Motor neuron (in vitro differentiated cells): ENCODE measurements at regions not wholly inside any gene's neighbourhood (a gene's known extent, or its start where the extent isn't known, plus 50 kb on each side); places are given as distances from the start of the nearest gene placed in this dataset.
"Not testable (repeated sequence)": the region's sequence is repeated elsewhere in the genome, so short reads cannot be mapped to it uniquely, and the experiment has no call there.

Experiments used
- ATAC-seq, 8 experiments: fragments of 200-7000 bp; cut with Tn5 transposase; replicated peaks in 6 of 8; 2 replicates each; pipeline ENCODE4 v1.8.0; 2021; ENCODE audit warnings: mild to moderate bottlenecking in 8 of 8, moderate library complexity in 8 of 8
- H3K27ac ChIP-seq, 2 donors: fragments of 250-450 bp; sonication (Bioruptor Pico); 2 replicates each; pipeline ENCODE4 v1.9.0; 2021; ENCODE audit warnings: antibody characterized with exemption in 2 of 2, mild to moderate bottlenecking in 2 of 2, moderate library complexity in 1 of 2
- H3K4me1 ChIP-seq, 2 donors: fragments of 250-450 bp; sonication (Bioruptor Pico); replicated peaks in 1 of 2; 2 replicates each; pipeline ENCODE4 v1.6.1; 2021; ENCODE audit warnings: antibody characterized with exemption in 2 of 2, mild to moderate bottlenecking in 2 of 2, moderate library complexity in 1 of 2
- H3K4me3 ChIP-seq, 5 donors: fragments of 250-450 bp; sonication (Bioruptor Pico); 2 replicates each; pipeline ENCODE4 v1.9.0; 2021; ENCODE audit warnings: antibody characterized with exemption in 5 of 5, mild to moderate bottlenecking in 5 of 5, moderate library complexity in 4 of 5
- WGBS, 10 experiments: fragments of 450-650 bp; shearing (Covaris generic); methylation state at CpG; one replicate each; pipeline ENCODE4 v1.0.0; 2022; 5-methylcytosine and 5-hydroxymethylcytosine counted together
- in situ Hi-C, 9 experiments: fragments of 400-800 bp; cut with MboI; loops; one replicate each; pipeline ENCODE4 v1.15.0; 2021; ENCODE audit warnings: low sequenced_read_pairs in 9 of 9, low pct_unique_long_range_greater_than_20kb in 2 of 9; ENCODE audit not compliant: unreplicated experiment in 9 of 9

DNA sequence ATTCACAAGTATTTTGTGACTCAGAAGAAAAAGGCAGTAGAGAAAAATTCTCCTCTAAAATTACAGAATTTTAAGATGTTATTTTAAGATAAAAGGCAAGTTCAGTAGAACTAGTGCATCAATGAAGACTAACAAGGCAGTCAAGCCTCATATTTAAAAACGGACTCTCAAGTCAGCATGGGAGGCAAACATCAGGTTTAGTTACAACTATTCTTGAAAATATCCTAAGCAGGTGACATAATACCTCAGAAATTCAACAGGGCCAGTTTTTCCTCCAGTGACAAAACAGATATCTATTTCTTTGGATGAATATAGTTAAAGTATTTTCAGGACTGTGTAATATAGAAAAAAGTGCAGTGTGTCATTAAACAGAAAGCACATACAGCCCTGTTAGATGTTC is 194.0 kb upstream of the NMUR2 start:
- peaks cover 6 to 21% of the 10 kb centered on the region in 2 donors for H3K4me1 ChIP-seq
- WGBS, 10 experiments: 0 to 100% (median 73%) methylated on average over 1 of the region's 1 CpG; no CpG with 5 or more reads in 2 of the 10 experiments
- ATAC-seq: no peak
- in situ Hi-C loops: no loop called here
- no peak overlapping the region for H3K4me3 ChIP-seq
- no peak overlapping the region for H3K27ac ChIP-seq

DNA sequence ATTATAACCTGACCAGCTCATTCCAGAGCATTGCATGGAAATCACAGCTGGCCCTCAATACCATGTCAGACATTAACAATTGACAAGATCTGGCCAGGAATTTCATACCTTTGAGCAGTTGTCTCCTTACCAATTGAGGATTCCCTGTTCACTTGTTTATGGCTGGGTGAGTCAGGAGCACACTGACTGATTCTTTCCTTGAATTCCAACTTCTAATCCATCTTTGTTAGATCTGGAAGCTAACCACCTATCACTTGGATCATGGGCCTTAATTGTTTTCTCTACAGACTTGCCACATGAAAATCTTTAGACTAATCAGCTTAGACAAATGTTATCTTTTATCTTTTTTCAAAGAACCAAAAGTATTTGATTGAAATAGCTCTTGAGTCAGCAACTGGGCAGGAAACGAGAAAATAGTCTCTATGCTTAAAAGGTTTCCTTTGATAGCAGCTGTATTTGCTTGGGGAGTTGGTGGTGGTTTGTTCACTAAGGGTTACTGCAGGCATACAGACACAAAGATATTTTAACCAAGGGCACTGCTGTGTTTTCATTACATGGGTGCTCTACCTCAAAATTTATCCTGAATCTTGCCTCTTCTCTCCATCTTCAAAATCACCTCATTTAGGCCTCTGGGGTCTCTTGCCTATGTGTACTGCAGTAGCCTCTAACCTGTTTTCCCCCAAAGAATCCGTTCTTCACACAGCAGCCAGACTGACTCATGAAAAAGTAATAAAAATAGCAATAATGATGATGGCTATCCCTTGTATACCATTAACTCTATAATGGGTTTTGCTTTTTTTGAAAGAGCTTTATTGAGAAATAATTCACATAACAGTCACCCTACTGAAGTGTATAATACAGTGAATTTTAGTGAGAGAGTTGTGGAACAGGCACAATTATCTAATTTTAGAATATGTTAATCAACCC is 197.0 kb upstream of the NMUR2 start:
- peaks cover 0 to 13% of the 10 kb centered on the region in 2 donors for H3K4me1 ChIP-seq
- no peak overlapping the region for H3K4me3 ChIP-seq
- peak in 2 of 8 experiments; percentile 20 to 66 for ATAC-seq
- no peak overlapping the region for H3K27ac ChIP-seq
- WGBS, 10 experiments: 0 to 100% (median 47%) methylated on average over 1 to 2 of the region's 2 CpGs; no CpG with 5 or more reads in 2 of the 10 experiments
- in situ Hi-C loops: no loop called here

- 0 to 100% (median 83%) methylated on average over 1 to 4 of the region's 4 CpGs; no CpG with 5 or more reads in 1 of the 10 experiments for WGBS, 10 experiments
- ATAC-seq, in situ Hi-C loops, H3K4me3 ChIP-seq, H3K27ac ChIP-seq: not testable (repeated sequence)
- H3K4me1 ChIP-seq: peaks cover 10 to 27% of the 10 kb centered on the region in 2 donors
Measured at GRCh38 chr5:152606050-152606449, 201.0 kb upstream of the NMUR2 start.

GRCh38 chr5:152606776-152607364 is 201.8 kb upstream of the NMUR2 start:
- peak in 3 of 8 experiments; percentile 41 to 52 (median 49) for ATAC-seq
- in situ Hi-C loops: no loop called here
- 0 to 22% (median 0%) methylated on average over 1 of the region's 1 CpG; no CpG with 5 or more reads in 4 of the 10 experiments for WGBS, 10 experiments

DNA sequence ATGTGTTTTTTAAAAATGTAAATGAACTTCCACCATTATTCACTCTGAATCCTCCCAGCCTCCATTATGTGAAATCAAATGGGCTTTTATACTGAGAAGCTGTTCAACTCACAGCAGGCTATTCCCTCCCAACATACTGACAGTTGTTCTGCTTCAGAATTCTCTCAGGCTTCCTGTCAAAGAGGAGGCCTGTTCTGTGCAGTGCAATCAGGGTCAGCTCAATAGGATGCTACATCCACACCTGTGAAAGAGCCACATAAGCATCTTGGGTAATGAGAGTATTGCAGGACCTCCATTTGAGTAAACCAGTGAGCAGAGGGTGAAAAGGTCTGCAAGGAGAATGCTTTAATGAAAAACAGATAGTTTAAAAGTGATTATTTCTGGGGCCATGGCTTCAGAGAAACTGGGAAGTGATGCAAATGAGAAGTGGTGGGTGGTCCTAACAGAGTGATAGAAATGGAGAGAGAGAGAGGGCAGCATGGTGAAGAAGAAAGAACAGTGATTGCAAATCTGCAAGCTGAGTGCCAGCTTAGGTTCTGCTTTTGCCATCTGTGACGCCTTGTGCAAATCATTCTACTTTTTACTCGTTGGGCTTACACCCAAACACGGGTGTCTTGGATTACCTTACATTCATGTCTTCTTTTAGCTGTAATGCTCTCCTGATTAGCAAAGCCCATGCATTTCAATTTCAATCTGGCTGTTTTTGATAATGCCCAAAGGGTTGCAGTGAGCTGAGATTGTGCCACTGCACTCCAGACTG is 202.5 kb upstream of the NMUR2 start:
- WGBS, 10 experiments: 0 to 100% (median 25%) methylated on average over 1 to 2 of the region's 3 CpGs; no CpG with 5 or more reads in 6 of the 10 experiments
- peak in 6 of 8 experiments; percentile 29 to 91 (median 80) for ATAC-seq
- no peak overlapping the region for H3K4me3 ChIP-seq
- in situ Hi-C loops: no loop called here
- peaks cover 10 to 27% of the 10 kb centered on the region in 2 donors for H3K4me1 ChIP-seq
- peak overlapping the region in 1 of 2 donors; percentile 46 for H3K27ac ChIP-seq

More at GRCh38 chr5:152606776-152607364, 201.8 kb upstream of the NMUR2 start:
- H3K27ac ChIP-seq: peak overlapping the region; percentile 6 to 11
- no peak overlapping the region for H3K4me3 ChIP-seq
- H3K4me1 ChIP-seq: peaks cover 10 to 27% of the 10 kb centered on the region in 2 donors

DNA sequence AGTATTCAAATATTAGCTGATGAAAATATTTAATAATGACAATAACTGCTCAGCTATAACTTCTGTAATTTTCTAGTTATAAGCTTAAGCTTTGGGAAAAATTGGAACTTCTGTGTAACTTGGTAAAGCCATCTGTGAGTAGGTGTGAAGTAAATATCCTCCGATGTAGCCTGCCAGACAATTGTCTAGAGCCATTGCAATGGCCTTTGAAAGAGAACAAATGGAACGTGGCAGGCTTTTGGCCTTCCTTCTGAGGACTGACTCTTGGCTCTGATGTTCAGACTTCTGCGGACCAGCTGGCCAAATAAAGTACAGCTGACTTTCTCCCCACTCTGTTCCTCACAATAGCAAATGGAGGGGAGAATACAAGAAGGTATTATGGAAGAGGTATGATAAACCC is 203.4 kb upstream of the NMUR2 start:
- Histone ChIP-seq H3K4me1 (peaks cover 10 to 27% of the 10 kb centered on the region in 2 donors), H3K4me3 (no peak overlapping the region), H3K27ac (no peak overlapping the region)
- 0 to 76% (median 57%) methylated on average over 1 to 3 of the region's 3 CpGs; no CpG with 5 or more reads in 1 of the 10 experiments for WGBS, 10 experiments
- in situ Hi-C loops: no loop called here
- no peak for ATAC-seq

DNA sequence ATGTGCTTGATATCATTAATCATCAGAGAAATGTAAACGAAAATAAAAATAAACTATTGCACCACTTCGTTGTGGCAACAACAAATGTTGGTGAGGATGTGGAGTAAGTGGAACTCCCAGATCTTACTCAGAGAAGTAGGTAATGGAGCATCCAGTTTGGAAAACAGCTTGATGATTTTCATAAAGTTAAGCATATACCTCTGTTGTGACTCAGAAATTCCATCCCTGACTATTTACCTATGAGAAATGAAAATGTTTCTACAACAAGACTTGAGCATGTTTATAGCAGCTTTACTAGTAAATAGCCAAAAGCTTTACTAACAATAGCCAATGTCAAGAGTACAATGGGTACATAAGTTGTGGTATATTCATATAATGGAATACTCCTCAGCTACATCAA is 214.7 kb upstream of the NMUR2 start:
- in situ Hi-C loops: no loop called here
- ATAC-seq: no peak
- no peak overlapping the region for H3K27ac ChIP-seq
- peaks cover 18 to 20% of the 10 kb centered on the region in 2 donors for H3K4me1 ChIP-seq
- H3K4me3 ChIP-seq: no peak overlapping the region
- 0 to 92% (median 68%) methylated on average over 1 to 2 of the region's 2 CpGs for WGBS, 10 experiments

DNA sequence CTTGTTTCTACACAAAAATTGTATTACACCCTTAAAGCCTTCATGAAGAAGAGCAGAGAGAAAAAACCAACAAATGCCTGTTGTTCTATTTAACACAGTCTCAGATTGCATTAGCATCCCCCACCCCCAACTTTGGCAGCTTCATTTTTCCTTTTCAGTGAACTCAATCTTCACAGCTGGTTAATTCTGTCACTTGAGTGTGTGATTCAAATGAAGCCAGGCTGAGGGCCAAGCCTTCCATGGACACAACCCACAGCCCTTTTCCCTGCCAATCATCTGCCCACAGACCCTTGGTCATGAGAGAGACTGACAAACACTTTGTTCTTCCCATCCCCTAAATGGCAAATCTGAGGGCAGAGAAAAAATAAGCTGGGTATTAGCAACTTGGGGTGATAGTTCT is 217.5 kb upstream of the NMUR2 start:
- in situ Hi-C loops: no loop called here
- no peak overlapping the region for H3K27ac ChIP-seq
- H3K4me1 ChIP-seq: peaks cover 18 to 24% of the 10 kb centered on the region in 2 donors
- no peak overlapping the region for H3K4me3 ChIP-seq
- ATAC-seq: peak in 1 of 8 experiments; percentile 24

DNA sequence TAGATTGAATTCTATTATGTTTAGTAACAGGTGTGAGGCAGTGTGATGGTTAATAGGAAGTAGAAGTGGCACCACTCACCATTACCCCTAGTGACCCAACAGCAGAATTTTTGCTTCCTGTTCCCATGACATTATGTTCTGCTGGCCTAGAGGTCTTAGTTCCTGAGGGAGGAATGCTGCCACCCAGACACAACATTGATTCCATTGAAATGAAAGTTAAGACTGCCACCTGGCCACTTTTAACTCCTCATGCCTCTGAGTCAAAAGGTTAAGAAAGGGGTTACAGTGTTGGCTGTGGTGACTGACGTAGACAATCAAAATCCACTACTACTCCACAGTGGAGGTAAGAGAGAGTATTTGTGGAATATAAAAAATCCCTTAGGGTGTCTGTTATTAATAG is 218.9 kb upstream of the NMUR2 start:
- ATAC-seq: no peak
- WGBS, 10 experiments: 80 to 100% (median 100%) methylated on average over 1 of the region's 1 CpG; no CpG with 5 or more reads in 7 of the 10 experiments
- peaks cover 24% of the 10 kb centered on the region in 2 donors for H3K4me1 ChIP-seq
- H3K4me3 ChIP-seq: no peak overlapping the region
- no peak overlapping the region for H3K27ac ChIP-seq
- in situ Hi-C loops: no loop called here

GRCh38 chr5:152625696-152626095 is 220.6 kb upstream of the NMUR2 start:
- in situ Hi-C loops: no loop called here
- no peak for ATAC-seq
- H3K4me1 ChIP-seq: peaks cover 20 to 22% of the 10 kb centered on the region in 2 donors
- 20 to 100% (median 43%) methylated on average over 1 to 3 of the region's 3 CpGs; no CpG with 5 or more reads in 5 of the 10 experiments for WGBS, 10 experiments
- no peak overlapping the region for H3K4me3 ChIP-seq
- no peak overlapping the region for H3K27ac ChIP-seq

GRCh38 chr5:152631221-152631620 is 226.1 kb upstream of the NMUR2 start:
- peaks cover 17 to 23% of the 10 kb centered on the region in 2 donors for H3K4me1 ChIP-seq
- H3K27ac ChIP-seq: no peak overlapping the region
- 6 to 93% (median 63%) methylated on average over 1 to 5 of the region's 5 CpGs; no CpG with 5 or more reads in 1 of the 10 experiments for WGBS, 10 experiments
- no peak overlapping the region for H3K4me3 ChIP-seq
- in situ Hi-C loops: no loop called here
- no peak for ATAC-seq

DNA sequence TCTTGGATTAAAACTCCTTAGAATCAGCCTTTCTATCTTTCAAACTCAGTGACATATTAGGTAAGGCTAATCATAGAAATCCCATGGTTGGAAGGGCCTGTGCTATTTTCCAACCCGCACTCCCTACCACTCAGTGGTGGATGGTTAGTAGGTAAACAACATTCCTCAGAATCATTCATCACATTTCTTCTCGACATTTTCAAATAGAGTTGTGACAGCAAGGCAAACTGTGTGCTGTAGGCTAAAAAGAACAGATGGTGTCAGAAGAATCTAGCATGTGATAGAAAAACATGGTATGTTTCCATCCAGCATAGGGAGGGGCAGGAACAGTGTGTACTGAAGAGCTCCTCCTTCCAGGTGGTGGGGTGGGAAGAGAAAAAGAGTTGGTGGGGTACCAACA is 227.3 kb upstream of the NMUR2 start:
- in situ Hi-C loops: no loop called here
- no peak overlapping the region for H3K27ac ChIP-seq
- WGBS, 10 experiments: 14 to 93% (median 59%) methylated on average over 1 to 2 of the region's 2 CpGs; no CpG with 5 or more reads in 4 of the 10 experiments
- ATAC-seq: peak in 3 of 8 experiments; percentile 18 to 85 (median 71)
- H3K4me1 ChIP-seq: peaks cover 17 to 23% of the 10 kb centered on the region in 2 donors
- H3K4me3 ChIP-seq: no peak overlapping the region

GRCh38 chr5:152634586-152634985 is 229.5 kb upstream of the NMUR2 start:
- in situ Hi-C loops: no loop called here
- Histone ChIP-seq H3K4me3 (no peak overlapping the region), H3K4me1 (peaks cover 17% of the 10 kb centered on the region in 2 donors), H3K27ac (no peak overlapping the region)
- peak in 5 of 8 experiments; percentile 97 to 100 (median 100) for ATAC-seq
